ENCODE measurements at regions not wholly inside any gene's neighbourhood (a gene's known extent, or its start where the extent isn't known, plus 50 kb on each side); places are given as distances from the start of the nearest gene placed in this dataset.

DNA sequence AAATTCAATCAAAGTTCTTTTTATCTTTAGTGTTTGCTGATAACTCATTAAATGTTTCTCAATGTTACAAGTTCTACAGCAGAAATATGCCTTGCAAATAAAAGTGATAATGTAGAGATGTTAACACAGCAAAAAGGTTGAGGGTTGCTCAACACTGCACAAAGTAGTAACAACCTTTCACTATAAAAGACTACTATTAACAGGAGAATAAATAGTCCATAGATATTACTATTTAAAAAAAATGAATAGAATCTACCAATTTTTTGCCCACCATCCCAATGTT lies 378.1 kb downstream of the RBM43 start:
- intact Hi-C loops (cut with DNase I; ENCODE audit: low total_unique reads), result no loop called here
- no peak for DNase-seq (ENCODE audit: low spot score in 2 of 2)
- TF ChIP-seq POLR2A (IDR thresholded peaks at IDR 0.05) (no peak), CTCF (IDR thresholded peaks at IDR 0.05) (no peak)
- H3K4me3 ChIP-seq (ENCODE audit: low read depth, poor library complexity, severe bottlenecking), result no peak overlapping the region

DNA sequence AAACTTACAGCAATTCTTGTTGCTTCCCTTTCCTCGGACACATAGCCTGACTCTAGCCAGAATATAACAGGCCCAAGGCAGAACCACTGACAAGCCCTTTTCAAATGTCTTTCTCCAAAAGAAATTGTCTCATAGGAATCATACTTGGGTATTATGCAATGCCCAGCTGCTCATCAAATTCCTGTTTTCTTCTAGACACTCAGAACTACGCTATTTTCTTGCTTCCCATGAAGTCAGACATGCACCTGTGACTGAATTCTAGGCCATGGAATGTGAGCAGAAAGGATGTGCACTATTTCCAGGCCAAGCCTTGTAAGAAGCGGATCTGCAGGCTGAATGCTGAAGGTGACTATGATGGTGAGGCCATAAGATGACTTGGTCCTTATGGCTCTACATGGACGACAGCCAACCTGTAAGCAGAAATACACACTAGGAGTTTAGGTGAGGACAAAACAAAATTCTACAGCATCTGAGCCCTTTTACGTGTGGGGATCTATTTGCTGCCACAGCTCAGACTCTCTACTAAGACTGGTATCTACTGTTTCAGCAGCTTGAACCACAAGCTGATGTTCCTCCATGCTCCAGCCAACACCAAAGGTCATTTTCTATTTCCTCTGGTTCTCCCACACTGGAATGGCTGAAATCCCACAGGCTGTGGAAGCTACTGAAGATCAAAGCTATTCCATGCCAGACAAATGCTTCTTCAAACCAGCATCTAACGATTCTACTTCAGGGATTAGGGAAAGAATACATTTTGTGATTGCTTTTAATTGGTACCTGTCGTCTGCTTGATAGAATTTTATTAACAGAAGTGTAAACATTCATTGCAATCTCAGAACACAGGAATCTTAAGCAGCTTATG lies 378.7 kb downstream of the RBM43 start:
- TF ChIP-seq CTCF (IDR thresholded peaks at IDR 0.05), result no peak
- no peak for TF ChIP-seq POLR2A (IDR thresholded peaks at IDR 0.05)
- H3K4me3 ChIP-seq (ENCODE audit: low read depth, poor library complexity, severe bottlenecking), result no peak overlapping the region
- intact Hi-C loops (cut with DNase I; ENCODE audit: low total_unique reads), result no loop called here
- WGBS, 2 donors, result 73 to 77% methylated on average over 7 of the region's 7 CpGs
- DNase-seq (ENCODE audit: low spot score in 2 of 2), result no peak

DNA sequence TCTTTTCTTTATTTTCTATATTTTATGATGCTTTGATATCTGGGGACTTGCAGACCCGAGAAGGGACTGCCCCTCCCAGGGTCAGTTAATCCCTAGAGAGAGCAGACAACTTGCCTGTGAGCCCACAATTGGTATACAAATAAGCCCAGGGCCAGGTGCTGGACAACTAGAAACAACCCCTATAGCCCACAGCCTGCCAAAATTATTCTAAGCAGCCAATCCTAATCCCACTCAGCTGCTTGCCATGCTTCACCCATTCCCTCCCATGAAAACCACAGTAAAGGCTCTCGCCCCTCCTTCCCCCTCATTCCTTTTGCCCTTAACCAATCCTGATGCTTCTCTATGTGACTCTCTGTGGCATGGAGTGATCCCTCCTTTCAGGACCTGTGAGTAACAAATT lies 380.7 kb downstream of the RBM43 start:
- intact Hi-C loops (cut with DNase I; ENCODE audit: low total_unique reads), result no loop called here
- no peak overlapping the region for H3K4me3 ChIP-seq (ENCODE audit: low read depth, poor library complexity, severe bottlenecking)
- TF ChIP-seq CTCF (IDR thresholded peaks at IDR 0.05), result no peak
- no peak for TF ChIP-seq POLR2A (IDR thresholded peaks at IDR 0.05)
- WGBS, 2 donors, result 72 to 88% methylated on average over 2 of the region's 2 CpGs
- no peak for DNase-seq (ENCODE audit: low spot score in 2 of 2)

GRCh38 chr2:150878356-150878755 lies 383.3 kb downstream of the RBM43 start:
- intact Hi-C loops (cut with DNase I; ENCODE audit: low total_unique reads), result no loop called here
- no peak for TF ChIP-seq CTCF (IDR thresholded peaks at IDR 0.05)
- no peak for TF ChIP-seq POLR2A (IDR thresholded peaks at IDR 0.05)
- DNase-seq (ENCODE audit: low spot score in 2 of 2), result no peak
- H3K4me3 ChIP-seq (ENCODE audit: low read depth, poor library complexity, severe bottlenecking), result no peak overlapping the region
- 71 to 81% methylated on average over 1 of the region's 1 CpG for WGBS, 2 donors

GRCh38 chr2:150876251-150876950 lies 385.3 kb downstream of the RBM43 start:
- no peak for TF ChIP-seq CTCF (IDR thresholded peaks at IDR 0.05)
- TF ChIP-seq POLR2A (IDR thresholded peaks at IDR 0.05), result no peak
- H3K4me3 ChIP-seq (ENCODE audit: low read depth, poor library complexity, severe bottlenecking), result no peak overlapping the region
- WGBS, 2 donors, result 66 to 73% methylated on average over 5 of the region's 5 CpGs
- intact Hi-C loops (cut with DNase I; ENCODE audit: low total_unique reads), result no loop called here
- no peak for DNase-seq (ENCODE audit: low spot score in 2 of 2)
